Suprapubic skin (tissue), 4 donors: ENCODE measurements at regions not wholly inside any gene's neighbourhood (a gene's known extent, or its start where the extent isn't known, plus 50 kb on each side); places are given as distances from the start of the nearest gene placed in this dataset.
"Not testable (repeated sequence)": the region's sequence is repeated elsewhere in the genome, so short reads cannot be mapped to it uniquely, and the experiment has no call there.

Source experiments
- EP300 ChIP-seq: sonication (generic); formaldehyde crosslinking; IDR thresholded peaks from one replicate; pipeline ENCODE4 v1.6.1; 2017; ENCODE audit warnings: antibody characterized with exemption
- POLR2A ChIP-seq, 2 donors: fragments of 450-650 bp; IDR thresholded peaks; one replicate each; pipeline ENCODE4 v1.6.1; 2017; ENCODE audit warnings: antibody characterized with exemption in 2 of 2, mild to moderate bottlenecking in 2 of 2, moderate library complexity in 2 of 2
- POLR2AphosphoS5 ChIP-seq, 3 donors: sonication (generic); formaldehyde crosslinking; IDR thresholded peaks; one replicate each; pipeline ENCODE4 v1.6.1; 2017; ENCODE audit warnings: antibody characterized with exemption in 3 of 3
- TF ChIP-seq, protein P1 (sequence below), 2 donors: fragments of 200-600 bp in 1 of 2; fragments of 450-650 bp in 1 of 2; sonication (generic) in 1 of 2; IDR thresholded peaks; one replicate each; pipeline ENCODE4 v1.5.1; 2016 to 2019; ENCODE audit warnings: antibody characterized with exemption in 2 of 2, mild to moderate bottlenecking in 1 of 2, moderate library complexity in 1 of 2

GRCh38 chr1:103271471-103271870, 163.1 kb upstream of the COL11A1 start:
- TF ChIP-seq POLR2AphosphoS5 (IDR thresholded peaks at IDR 0.05); POLR2A (IDR thresholded peaks at IDR 0.05); EP300: not testable (repeated sequence)
- TF ChIP-seq, protein P1, sequence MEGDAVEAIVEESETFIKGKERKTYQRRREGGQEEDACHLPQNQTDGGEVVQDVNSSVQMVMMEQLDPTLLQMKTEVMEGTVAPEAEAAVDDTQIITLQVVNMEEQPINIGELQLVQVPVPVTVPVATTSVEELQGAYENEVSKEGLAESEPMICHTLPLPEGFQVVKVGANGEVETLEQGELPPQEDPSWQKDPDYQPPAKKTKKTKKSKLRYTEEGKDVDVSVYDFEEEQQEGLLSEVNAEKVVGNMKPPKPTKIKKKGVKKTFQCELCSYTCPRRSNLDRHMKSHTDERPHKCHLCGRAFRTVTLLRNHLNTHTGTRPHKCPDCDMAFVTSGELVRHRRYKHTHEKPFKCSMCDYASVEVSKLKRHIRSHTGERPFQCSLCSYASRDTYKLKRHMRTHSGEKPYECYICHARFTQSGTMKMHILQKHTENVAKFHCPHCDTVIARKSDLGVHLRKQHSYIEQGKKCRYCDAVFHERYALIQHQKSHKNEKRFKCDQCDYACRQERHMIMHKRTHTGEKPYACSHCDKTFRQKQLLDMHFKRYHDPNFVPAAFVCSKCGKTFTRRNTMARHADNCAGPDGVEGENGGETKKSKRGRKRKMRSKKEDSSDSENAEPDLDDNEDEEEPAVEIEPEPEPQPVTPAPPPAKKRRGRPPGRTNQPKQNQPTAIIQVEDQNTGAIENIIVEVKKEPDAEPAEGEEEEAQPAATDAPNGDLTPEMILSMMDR (IDR thresholded peaks at IDR 0.05) = not testable (repeated sequence)
